H1 (cell line): ENCODE measurements at regions not wholly inside any gene's neighbourhood (a gene's known extent, or its start where the extent isn't known, plus 50 kb on each side); places are given as distances from the start of the nearest gene placed in this dataset.
A peak's percentile ranks its signal among the peaks of the same experiment; 100 is the strongest.

Source experiments
- CTCF ChIA-PET: fragments of 300-600 bp; sonication (Branson Sonifier 250); formaldehyde crosslinking; loops from one replicate; lab custom pipeline; 2021; ENCODE audit not compliant: partially characterized antibody; lab: Charles Lee
- POLR2A ChIA-PET: fragments of 300-600 bp; sonication (Branson Sonifier 250); formaldehyde crosslinking; loops from one replicate; lab custom pipeline; 2021; ENCODE audit warnings: inconsistent platforms; ENCODE audit not compliant: partially characterized antibody; lab: Charles Lee
- DNase-seq, 2 experiments: peaks; one replicate each; pipeline versions ENCODE4 v3.0.0 to v3.0.0-alpha.2; 2010 to 2022; ENCODE audit warnings: low spot score in 2 of 2, low read depth in 1 of 2, mixed read lengths in 1 of 2
- FAIRE-seq: peaks from 2 replicates; lab custom pipeline; 2011; peaks lifted over from hg19 to GRCh38; lab: Jason Lieb, UNC
- H2AFZ ChIP-seq: 2 replicates; pipeline ENCODE4 v1.8.1; 2012; ENCODE audit warnings: low read length, inconsistent platforms
- H2AK5ac ChIP-seq: 2 replicates; pipeline ENCODE4 v1.6.1; 2013; ENCODE audit warnings: low read depth, low read length
- H2BK120ac ChIP-seq: replicated peaks from 2 replicates; pipeline ENCODE3; 2013; ENCODE audit warnings: low read depth, low read length, inconsistent platforms
- H2BK12ac ChIP-seq: 2 replicates; pipeline ENCODE4 v1.6.1; 2013; ENCODE audit warnings: low read depth, low read length
- H2BK15ac ChIP-seq: 2 replicates; pipeline ENCODE4 v1.6.1; 2013; ENCODE audit warnings: low read length
- H2BK20ac ChIP-seq: 2 replicates; pipeline ENCODE4 v1.6.1; 2013; ENCODE audit warnings: low read length
- H2BK5ac ChIP-seq: 2 replicates; pipeline ENCODE4 v1.6.1; 2013; ENCODE audit warnings: low read depth, low read length
- H3K14ac ChIP-seq: 2 replicates; pipeline ENCODE4 v1.6.1; 2013; ENCODE audit warnings: inconsistent platforms; ENCODE audit not compliant: insufficient read length
- H3K18ac ChIP-seq: 2 replicates; pipeline ENCODE4 v1.6.1; 2013; ENCODE audit warnings: low read length; ENCODE audit errors: extremely low read depth
- H3K23ac ChIP-seq: 2 replicates; pipeline ENCODE4 v1.6.1; 2013; ENCODE audit warnings: inconsistent platforms; ENCODE audit not compliant: insufficient read length
- H3K23me2 ChIP-seq: 2 replicates; pipeline ENCODE4 v1.6.1; 2013; ENCODE audit warnings: low read depth, low read length
- H3K27ac ChIP-seq: 2 replicates; pipeline ENCODE4 v1.6.1; 2011; ENCODE audit warnings: low read depth, low read length, inconsistent platforms
- H3K27me3 ChIP-seq, 4 experiments: replicated peaks in 1 of 4; 1 replicate in 1 of 4; 2 replicates in 3 of 4; pipeline versions ENCODE4 v1.6.1 to v1.8.1; 2011 to 2013; ENCODE audit warnings: low read length in 3 of 4, mild to moderate bottlenecking in 3 of 4, inconsistent platforms in 2 of 4, mixed read lengths in 2 of 4, moderate library complexity in 1 of 4; ENCODE audit not compliant: control insufficient read depth in 3 of 4, insufficient read depth in 3 of 4; ENCODE audit errors: extremely low read depth in 1 of 4
- H3K36me3 ChIP-seq, 4 experiments: 2 replicates each; pipeline versions ENCODE4 v1.6.1 to v1.8.1; 2011 to 2013; ENCODE audit warnings: mild to moderate bottlenecking in 4 of 4, low read length in 3 of 4, moderate library complexity in 2 of 4, control low read depth in 1 of 4, inconsistent platforms in 1 of 4; ENCODE audit not compliant: insufficient read depth in 4 of 4, control insufficient read depth in 2 of 4
- H3K4ac ChIP-seq: replicated peaks from 2 replicates; pipeline ENCODE3; 2013; ENCODE audit warnings: low read length, low read depth, mixed read lengths, inconsistent platforms; ENCODE audit not compliant: insufficient read length
- H3K4me1 ChIP-seq, 4 experiments: replicated peaks in 1 of 4; 1 replicate in 1 of 4; 2 replicates in 3 of 4; pipeline versions ENCODE4 v1.6.1 to v1.8.1; 2011 to 2013; ENCODE audit warnings: low read length in 3 of 4, inconsistent platforms in 2 of 4, mixed read lengths in 1 of 4; ENCODE audit not compliant: insufficient read depth in 4 of 4, control insufficient read depth in 3 of 4
- H3K4me2 ChIP-seq, 2 experiments: 2 replicates each; pipeline versions ENCODE4 v1.6.1 to v1.8.1; 2011 to 2013; ENCODE audit warnings: low read depth in 2 of 2, low read length in 2 of 2, control low read depth in 1 of 2, inconsistent platforms in 1 of 2, mild to moderate bottlenecking in 1 of 2; ENCODE audit not compliant: insufficient read depth in 1 of 2
- H3K4me3 ChIP-seq, 4 experiments: fragments of 200-600, 300-600 bp in 1 of 4; sonication (generic), shearing (Covaris generic), sonication (Bioruptor Twin) in 1 of 4; 2 replicates each; pipeline versions ENCODE4 v1.5.1 to v1.8.1; 2011 to 2016; ENCODE audit warnings: low read length in 4 of 4, low read depth in 3 of 4, control low read depth in 2 of 4, inconsistent platforms in 2 of 4, mild to moderate bottlenecking in 2 of 4, mixed read lengths in 1 of 4, moderate library complexity in 1 of 4; ENCODE audit not compliant: insufficient read depth in 2 of 4; ENCODE audit errors: extremely low read depth in 1 of 4
- H3K56ac ChIP-seq: replicated peaks from 2 replicates; pipeline ENCODE3; 2013; ENCODE audit warnings: low read depth, mild to moderate bottlenecking, mixed read lengths, low read length, inconsistent platforms; ENCODE audit not compliant: insufficient read length
- H3K79me1 ChIP-seq: 2 replicates; pipeline ENCODE4 v1.6.1; 2013; ENCODE audit warnings: low read depth, low read length, control low read depth
- H3K79me2 ChIP-seq, 2 experiments: 2 replicates each; pipeline versions ENCODE4 v1.6.1 to v1.8.1; 2012 to 2013; ENCODE audit warnings: low read length in 2 of 2, mild to moderate bottlenecking in 2 of 2, inconsistent platforms in 1 of 2; ENCODE audit not compliant: insufficient read depth in 2 of 2, control insufficient read depth in 1 of 2
- H3K9ac ChIP-seq, 4 experiments: replicated peaks in 1 of 4; 1 replicate in 1 of 4; 2 replicates in 3 of 4; pipeline versions ENCODE4 v1.6.1 to v1.8.1; 2011 to 2013; ENCODE audit warnings: low read depth in 3 of 4, low read length in 3 of 4, control low read depth in 2 of 4, mild to moderate bottlenecking in 2 of 4, moderate library complexity in 2 of 4, inconsistent platforms in 1 of 4; ENCODE audit errors: extremely low read depth in 1 of 4
- H3K9me3 ChIP-seq, 2 experiments: 2 replicates each; pipeline versions ENCODE4 v1.6.1 to v1.8.1; 2012 to 2013; ENCODE audit warnings: mild to moderate bottlenecking in 2 of 2, moderate library complexity in 2 of 2, control low read depth in 1 of 2, inconsistent platforms in 1 of 2, low read depth in 1 of 2, low read length in 1 of 2, mixed read lengths in 1 of 2; ENCODE audit not compliant: insufficient read depth in 2 of 2
- H4K20me1 ChIP-seq, 2 experiments: replicated peaks in 1 of 2; 2 replicates each; pipeline versions ENCODE3 to v1.8.1; 2011 to 2013; ENCODE audit warnings: inconsistent platforms in 2 of 2, low read length in 2 of 2, mild to moderate bottlenecking in 1 of 2; ENCODE audit not compliant: insufficient read depth in 2 of 2, control insufficient read depth in 1 of 2
- H4K5ac ChIP-seq: 2 replicates; pipeline ENCODE4 v1.6.1; 2013; ENCODE audit warnings: low read length, low read depth, mixed read lengths, inconsistent platforms; ENCODE audit not compliant: insufficient read length
- H4K8ac ChIP-seq: 2 replicates; pipeline ENCODE4 v1.8.0; 2013; ENCODE audit warnings: mild to moderate bottlenecking, moderate library complexity, low read length, inconsistent platforms; ENCODE audit not compliant: insufficient read depth; ENCODE audit errors: extremely low read depth
- H4K91ac ChIP-seq: replicated peaks from 2 replicates; pipeline ENCODE3; 2013; ENCODE audit warnings: low read length, mixed read lengths, inconsistent platforms; ENCODE audit not compliant: insufficient read length
- ASH2L ChIP-seq: fragments of 200-600, 300-600 bp; sonication (generic); IDR thresholded peaks from one replicate; pipeline ENCODE4 v1.7.1; 2017; ENCODE audit warnings: low read length
- BRCA1 ChIP-seq: IDR thresholded peaks from 2 replicates; pipeline ENCODE4 v1.6.1; 2012; ENCODE audit warnings: low read depth, low read length, improper control_type of control experiment
- CTBP2 ChIP-seq: IDR thresholded peaks from 2 replicates; pipeline ENCODE4 v1.7.0; 2011; ENCODE audit warnings: borderline replicate concordance, mild to moderate bottlenecking, moderate library complexity, mixed read lengths, low read length; ENCODE audit not compliant: insufficient read depth, insufficient read length
- E2F6 ChIP-seq: IDR thresholded peaks from 2 replicates; pipeline ENCODE4 v1.6.1; 2012; ENCODE audit warnings: inconsistent platforms
- EGR1 ChIP-seq: IDR thresholded peaks from 2 replicates; pipeline ENCODE4 v1.6.1; 2011; ENCODE audit warnings: low read depth, low read length, borderline replicate concordance
- GABPA ChIP-seq: IDR thresholded peaks from 2 replicates; pipeline ENCODE4 v1.6.1; 2011; ENCODE audit warnings: mild to moderate bottlenecking, low read length, moderate library complexity, borderline replicate concordance; ENCODE audit not compliant: insufficient read depth
- MAX ChIP-seq: IDR thresholded peaks from 2 replicates; pipeline ENCODE4 v1.6.1; 2012; ENCODE audit warnings: inconsistent platforms
- SP1 ChIP-seq: IDR thresholded peaks from 2 replicates; pipeline ENCODE4 v1.6.1; 2011; ENCODE audit warnings: low read depth, low read length
- SUZ12 ChIP-seq: fragments of 200-600 bp; sonication (generic); IDR thresholded peaks from 2 replicates; pipeline ENCODE4 v1.6.1; 2012; ENCODE audit warnings: mild to moderate bottlenecking, inconsistent platforms, low read length, moderate library complexity, mixed read lengths
- TCF12 ChIP-seq: IDR thresholded peaks from 2 replicates; pipeline ENCODE4 v1.6.1; 2011; ENCODE audit warnings: low read depth, mild to moderate bottlenecking, low read length
- WGBS, 2 experiments: shearing (Covaris generic) in 1 of 2; methylation state at CpG; one replicate each; pipeline versions ENCODE4 v1.1.6 to v1.1.7; 2013 to 2015; ENCODE audit warnings: low lambda C conversion rate in 2 of 2, mixed read lengths in 2 of 2, inconsistent platforms in 1 of 2, low coverage in 1 of 2, missing lambda C conversion rate in 1 of 2; ENCODE audit not compliant: insufficient replicate concordance in 2 of 2, insufficient coverage in 1 of 2, insufficient read length in 1 of 2; ENCODE audit errors: extremely low coverage in 1 of 2, missing lambda C conversion rate in 1 of 2; 5-methylcytosine and 5-hydroxymethylcytosine counted together

- Histone ChIP-seq H3K9me3 (no peaks in the 10 kb centered on the region), H4K5ac (no peak overlapping the region), H3K18ac (peak overlapping the region; percentile 13; the same call in 1 of the 2 replicates), H2AK5ac (no peak overlapping the region), H3K9ac (no peak overlapping the region), H3K36me3 (no peaks in the 10 kb centered on the region), H3K4me1 (peaks cover 7 to 25% (median 14%) of the 10 kb centered on the region in 4 experiments), H3K79me1 (no peaks in the 10 kb centered on the region), H3K27ac (no peak overlapping the region), H3K4me2 (peak overlapping the region; percentile 76 to 84), H2BK12ac (no peak overlapping the region), H3K4me3 (peak overlapping the region; percentile 12 to 51 (median 22); a peak in 5 of 8 replicates), H4K8ac (0 out of 2 replicates have a peak overlapping the region, but pooled peaks have one; percentile 72), H4K91ac (no peak overlapping the region), H3K23me2 (peaks cover 6% of the 10 kb centered on the region), H4K20me1 (peaks cover 4 to 7% of the 10 kb centered on the region in 2 experiments), H3K79me2 (no peaks in the 10 kb centered on the region), H3K23ac (no peak overlapping the region), H2BK120ac (no peak overlapping the region), H3K4ac (no peak overlapping the region), H3K14ac (no peak overlapping the region), H2BK15ac (no peak overlapping the region), H3K27me3 (peaks cover 51 to 94% (median 76%) of the 10 kb centered on the region in 4 experiments), H2AFZ (no peak overlapping the region), H2BK5ac (no peak overlapping the region), H2BK20ac (no peak overlapping the region), H3K56ac (no peak overlapping the region)
- 2% methylated on average over 53 of the region's 55 CpGs; no CpG with 5 or more reads in 1 of the 2 experiments for WGBS, 2 experiments
- DNase-seq (peak in 1 of 2 experiments; percentile 72), FAIRE-seq (peak; percentile 66)
- POLR2A ChIA-PET = interaction anchor here (0.8 to 3.1 kb wide), 3 partner anchors 12 to 119 kb away, joined by 3 to 25 read pairs (median 4); partner anchors contain the start of gene PHOX2B
- CTCF ChIA-PET = interaction anchor here (0.8 to 3.1 kb wide), 9 partner anchors 11 to 205 kb away, joined by 3 to 17 read pairs (median 10); partner anchors contain the start of gene PHOX2B
- TF ChIP-seq MAX = peak; percentile 86
- TF ChIP-seq TCF12 = no peak
- TF ChIP-seq BRCA1 = no peak
- peak; percentile 63; the same call in 1 of the 2 replicates for TF ChIP-seq SUZ12
- peak; percentile 9 for TF ChIP-seq CTBP2
- peak; percentile 77 for TF ChIP-seq E2F6
- peak; percentile 68 for TF ChIP-seq SP1
- 0 out of 2 replicates have a peak, but pooled peaks have one; percentile 16 for TF ChIP-seq GABPA
- peak; percentile 64 for TF ChIP-seq EGR1
- TF ChIP-seq ASH2L = peak; percentile 6
Measured at GRCh38 chr4:41866799-41867677, 68.2 kb upstream of the TMEM33 start.
